Activated CD8-positive, alpha-beta memory T cell treated with anti-CD3 and anti-CD28 coated beads for 36 hours (primary cell): ENCODE measurements at regions not wholly inside any gene's neighbourhood (a gene's known extent, or its start where the extent isn't known, plus 50 kb on each side); places are given as distances from the start of the nearest gene placed in this dataset.

Experiments
- CTCF ChIA-PET: fragments of 350-600 bp; sonication (Branson Sonifier 250); formaldehyde crosslinking; loops from one replicate; lab custom pipeline; 2021; ENCODE audit warnings: antibody characterized with exemption; lab: Charles Lee
- POLR2A ChIA-PET: fragments of 350-600 bp; sonication (Branson Sonifier 250); formaldehyde crosslinking; loops from one replicate; lab custom pipeline; 2021; ENCODE audit warnings: antibody characterized with exemption; lab: Charles Lee

DNA sequence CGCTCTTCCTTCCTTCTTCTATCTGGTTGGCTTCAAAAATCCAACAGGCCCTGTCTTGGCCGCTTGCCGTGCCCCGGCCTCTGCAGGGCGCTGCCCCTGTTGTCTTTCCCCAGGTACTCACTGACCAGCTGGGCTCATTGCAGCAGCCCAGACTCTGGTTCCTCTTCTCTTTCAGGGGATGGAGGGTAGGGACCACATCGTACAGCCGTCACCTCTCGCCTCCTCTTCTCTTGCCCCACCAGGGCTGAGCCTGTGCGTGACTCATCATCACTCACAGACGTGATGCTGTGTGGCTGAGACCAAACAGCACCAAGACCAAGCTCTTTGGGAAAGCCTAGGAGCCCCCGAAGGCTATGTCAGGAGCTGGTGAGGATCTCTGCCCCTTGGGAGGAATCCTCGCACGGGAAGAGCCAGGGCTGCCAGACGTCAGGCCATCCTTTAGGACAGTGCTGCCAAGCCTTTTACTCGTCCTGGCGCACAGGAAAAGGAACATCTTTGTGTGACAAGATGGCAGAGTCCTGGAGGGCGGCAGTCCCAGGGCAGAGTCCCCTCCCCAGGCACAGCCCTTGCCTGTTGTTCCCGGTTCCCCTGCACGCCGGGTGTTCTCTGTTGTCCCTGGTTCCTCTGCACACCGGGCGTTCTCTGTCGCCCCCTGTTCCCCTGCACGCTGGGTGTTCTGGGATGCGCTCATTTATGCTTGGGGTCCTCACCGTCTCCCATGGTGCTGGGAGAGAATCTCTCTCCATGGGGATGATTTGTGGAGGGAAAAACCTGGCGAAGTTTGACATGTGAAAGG is 188.5 kb upstream of the SHH start:
- CTCF ChIA-PET, result no interaction called here
- POLR2A ChIA-PET, result no interaction called here

DNA sequence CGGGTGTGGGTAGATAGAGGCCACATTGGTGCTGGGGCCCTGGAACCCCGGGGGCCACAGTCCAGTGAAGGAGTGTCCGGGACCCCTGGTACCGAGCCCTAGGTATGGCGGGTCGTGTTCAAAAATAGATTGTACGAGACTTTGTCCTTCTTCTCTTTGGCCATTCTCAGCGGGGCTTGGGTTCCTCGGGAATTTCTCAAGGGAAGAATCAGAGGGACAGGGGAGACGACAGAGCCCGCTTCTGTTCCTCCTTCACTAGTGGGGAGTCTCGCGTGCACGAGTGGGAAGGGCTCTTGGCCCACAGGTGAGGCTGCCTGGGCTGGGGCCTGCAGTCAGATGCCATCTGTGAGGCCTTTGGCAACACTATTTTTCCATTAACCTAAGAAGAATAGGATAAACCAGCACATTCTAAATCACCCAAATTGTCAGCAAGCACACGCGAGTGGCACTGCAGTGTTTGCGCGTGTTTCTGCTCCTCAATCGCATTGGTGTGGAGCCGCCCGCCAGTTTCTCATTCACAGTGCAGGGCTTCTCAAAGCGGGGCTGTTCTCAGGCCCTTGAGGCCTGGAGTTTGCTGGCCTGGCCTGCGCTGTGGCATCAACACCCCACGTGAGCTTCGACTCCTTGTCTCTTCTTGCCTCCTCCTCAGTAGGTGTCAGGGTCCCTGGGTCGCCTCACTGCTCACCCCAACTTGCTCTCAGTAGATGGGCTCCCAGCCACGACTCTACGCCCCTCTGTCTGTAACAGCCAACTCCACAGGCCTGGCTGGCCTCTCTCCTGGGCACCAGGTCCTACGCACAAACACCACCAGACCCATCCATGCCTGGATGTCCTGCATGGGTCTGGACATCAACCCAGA is 187.6 kb upstream of the SHH start:
- ChIA-PET POLR2A (no interaction called here), CTCF (no interaction called here)

- CTCF ChIA-PET, result no interaction called here
- POLR2A ChIA-PET, result no interaction called here
These were observed 186.7 kb upstream of the SHH start for GRCh38 chr7:155998766-155999630.

DNA sequence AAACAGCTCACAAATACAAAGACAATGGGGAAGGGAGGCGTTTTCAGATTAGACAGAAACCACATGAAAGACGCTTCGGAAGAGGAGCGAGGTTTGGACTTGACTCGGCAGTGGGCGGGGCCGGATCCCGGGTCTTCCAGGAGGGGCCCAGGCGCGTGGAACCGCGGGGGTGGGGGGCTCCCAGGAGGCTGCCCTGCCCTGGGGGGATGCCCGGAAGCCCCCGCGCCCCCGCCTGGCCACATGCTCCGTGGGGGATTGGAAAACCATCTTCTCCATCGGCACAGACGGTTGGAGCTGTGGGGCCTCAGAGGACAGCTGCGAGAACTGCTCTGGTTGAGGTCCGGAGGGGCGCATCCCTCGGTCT is 186.0 kb upstream of the SHH start:
- ChIA-PET CTCF (no interaction called here), POLR2A (no interaction called here)

- ChIA-PET CTCF (no interaction called here), POLR2A (no interaction called here)
These were observed 185.4 kb upstream of the SHH start for GRCh38 chr7:155997431-155998327.

- ChIA-PET POLR2A (no interaction called here), CTCF (interaction anchor here (0.5 kb wide), 1 partner anchor 908 kb away, joined by 4 read pairs; no protein-coding TSS in a partner anchor)
These were observed 184.5 kb upstream of the SHH start for GRCh38 chr7:155996718-155997280.

- POLR2A ChIA-PET, result no interaction called here
- CTCF ChIA-PET, result no interaction called here
These were observed 182.9 kb upstream of the SHH start for GRCh38 chr7:155995183-155995612.

DNA sequence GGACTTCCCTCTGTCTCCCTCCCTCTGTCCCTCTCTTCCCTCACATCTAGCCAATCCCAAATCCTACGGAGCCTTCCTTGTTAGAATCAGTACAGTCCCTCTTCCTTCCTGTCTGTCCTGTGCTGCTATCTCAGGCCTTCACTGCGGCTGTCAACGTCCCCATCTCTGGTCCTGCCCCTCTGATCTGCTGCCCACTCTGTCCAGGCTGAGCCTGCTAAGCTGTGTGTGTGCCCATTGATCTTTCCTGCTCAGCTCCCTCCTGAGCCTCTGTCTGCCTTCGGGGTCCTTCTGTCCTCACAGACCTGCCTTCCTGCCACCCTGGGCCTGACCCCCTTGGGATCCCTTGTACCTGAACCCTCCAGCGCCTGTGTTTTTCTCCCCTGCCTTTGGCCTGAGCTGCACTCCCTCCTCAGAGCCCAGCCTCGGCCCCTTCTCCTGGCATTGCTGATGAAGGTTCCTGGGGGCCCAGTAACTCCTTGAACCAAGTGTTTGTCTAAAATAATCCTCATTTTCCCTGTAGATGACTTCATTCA is 182.1 kb upstream of the SHH start:
- ChIA-PET POLR2A (no interaction called here), CTCF (no interaction called here)

DNA sequence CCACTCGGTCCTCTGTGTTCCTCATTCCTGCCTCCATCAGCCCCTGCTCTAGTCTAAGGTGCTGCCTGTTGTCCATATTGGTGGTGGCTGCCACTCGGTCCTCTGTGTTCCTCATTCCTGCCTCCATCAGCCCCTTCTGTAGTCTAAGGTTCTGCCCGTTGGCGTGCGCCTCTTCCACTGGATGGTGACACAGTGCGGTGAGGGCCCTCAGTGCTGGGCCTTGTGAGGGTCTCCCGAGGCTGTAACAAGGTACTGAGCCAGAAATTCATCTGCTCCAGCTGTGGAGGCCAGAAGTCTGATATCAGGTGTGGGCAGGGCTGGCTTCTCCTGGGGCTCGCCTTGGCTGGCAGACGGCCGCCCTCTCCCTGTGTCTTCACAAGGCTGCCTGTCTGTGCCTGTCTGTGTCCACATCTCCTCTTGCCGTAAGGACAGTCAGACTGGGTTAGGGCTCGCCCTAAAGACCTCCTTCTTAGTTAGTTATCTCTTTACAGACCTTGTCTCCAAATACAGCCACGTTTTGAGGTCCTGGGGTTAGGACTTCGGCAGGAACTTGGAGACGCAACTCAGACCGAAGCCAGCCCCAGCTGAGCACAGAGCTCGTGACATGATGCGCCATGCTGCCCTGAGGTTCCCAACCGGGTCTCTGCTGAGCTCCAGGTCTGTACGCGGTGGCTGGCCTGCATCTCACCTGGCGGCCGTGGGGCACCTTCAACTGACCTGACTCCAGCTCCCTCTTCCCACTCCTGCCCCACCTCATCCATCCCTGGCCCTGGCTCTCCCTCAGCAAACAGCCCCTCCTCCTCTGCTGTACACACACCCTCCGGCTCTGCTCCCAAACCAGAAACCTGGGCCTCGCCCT is 181.4 kb upstream of the SHH start:
- CTCF ChIA-PET, result no interaction called here
- POLR2A ChIA-PET, result no interaction called here

DNA sequence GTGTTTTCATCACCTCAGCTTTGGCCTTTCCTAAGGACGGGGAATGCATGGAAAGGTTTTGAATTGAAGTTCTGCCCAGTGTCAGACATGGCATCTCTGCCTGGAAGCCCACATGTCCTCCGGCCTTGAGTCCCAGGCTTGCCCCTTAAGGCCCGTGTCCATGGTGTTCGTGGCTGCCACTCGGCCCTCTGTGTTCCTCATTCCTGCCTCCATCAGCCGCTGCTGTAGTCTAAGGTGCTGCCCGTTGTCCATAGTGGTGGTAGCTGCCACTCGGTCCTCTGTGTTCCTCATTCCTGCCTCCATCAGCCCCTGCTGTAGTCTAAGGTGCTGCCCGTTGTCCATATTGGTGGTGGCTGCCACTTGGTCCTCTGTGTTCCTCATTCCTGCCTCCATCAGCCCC is 180.7 kb upstream of the SHH start:
- CTCF ChIA-PET, result no interaction called here
- POLR2A ChIA-PET, result no interaction called here

DNA sequence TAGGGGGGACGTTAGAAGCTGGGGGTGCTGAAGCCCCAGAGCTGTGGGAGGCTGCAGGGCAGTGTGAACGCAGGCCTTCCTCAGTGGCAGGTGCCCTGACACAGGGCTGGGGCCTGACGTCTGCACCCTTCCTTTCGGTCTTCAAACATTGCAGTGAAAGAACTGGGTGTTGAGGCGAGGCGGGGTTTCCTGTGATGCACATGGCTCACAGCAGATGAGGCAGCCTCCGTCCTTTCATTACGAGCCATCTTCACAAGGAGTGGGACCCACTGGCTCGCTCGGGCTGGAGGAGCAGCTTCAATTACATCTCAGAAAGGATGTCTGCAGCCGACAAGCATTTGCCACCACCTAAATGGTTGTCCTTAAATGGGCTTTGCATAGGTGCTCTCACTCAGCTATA is 180.3 kb upstream of the SHH start:
- ChIA-PET CTCF (no interaction called here), POLR2A (no interaction called here)

GRCh38 chr7:155992107-155992506 is 179.8 kb upstream of the SHH start:
- ChIA-PET POLR2A (no interaction called here), CTCF (no interaction called here)

DNA sequence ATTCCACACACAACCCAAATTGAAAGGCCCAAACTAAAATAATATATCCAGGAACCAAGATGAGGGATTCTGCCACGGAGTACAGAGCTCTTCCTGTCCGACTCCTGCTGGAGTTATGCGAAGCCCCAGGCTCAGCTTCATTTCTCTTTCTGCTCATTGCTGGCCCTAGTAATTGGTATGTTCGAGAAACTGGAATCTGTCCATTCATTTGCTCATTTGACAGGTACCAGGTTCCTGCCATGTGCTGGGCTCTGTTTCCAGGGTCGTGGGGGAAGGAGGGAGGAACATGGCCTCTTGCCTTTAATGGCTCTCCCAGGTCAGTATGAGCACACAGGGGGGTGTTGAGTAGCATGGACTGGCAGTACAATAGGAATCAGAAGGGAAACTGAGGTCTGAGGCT is 179.2 kb upstream of the SHH start:
- CTCF ChIA-PET, result no interaction called here
- POLR2A ChIA-PET, result no interaction called here

- CTCF ChIA-PET, result no interaction called here
- POLR2A ChIA-PET, result no interaction called here
These were observed 176.2 kb upstream of the SHH start for GRCh38 chr7:155988416-155988815.

DNA sequence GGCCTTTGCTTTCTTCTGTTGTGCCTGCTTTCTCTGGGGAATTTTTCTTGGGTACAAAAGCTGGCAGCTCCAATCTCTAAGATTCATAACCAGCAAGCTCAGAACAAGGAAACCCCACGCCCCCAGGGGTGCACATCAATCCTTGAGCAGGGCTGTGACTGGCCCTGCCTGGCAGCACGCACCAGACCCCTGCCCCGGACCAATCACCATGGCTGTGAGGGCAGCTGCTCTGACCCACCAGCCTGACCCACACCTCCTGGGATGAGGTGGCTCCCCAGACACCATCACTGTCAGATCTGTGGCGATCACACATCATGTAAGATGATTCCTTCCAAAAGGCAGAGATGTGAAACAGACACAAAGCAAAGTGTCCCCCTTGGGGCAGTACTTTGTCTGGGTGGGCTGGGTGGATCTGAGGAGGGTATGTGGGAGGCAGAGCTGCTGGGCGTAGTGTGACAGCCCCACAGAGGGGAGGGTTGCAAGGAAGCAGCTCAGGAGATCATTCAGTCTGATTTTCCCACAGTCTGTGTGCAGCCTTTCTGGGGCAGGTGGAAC is 175.5 kb upstream of the SHH start:
- ChIA-PET POLR2A (no interaction called here), CTCF (no interaction called here)

DNA sequence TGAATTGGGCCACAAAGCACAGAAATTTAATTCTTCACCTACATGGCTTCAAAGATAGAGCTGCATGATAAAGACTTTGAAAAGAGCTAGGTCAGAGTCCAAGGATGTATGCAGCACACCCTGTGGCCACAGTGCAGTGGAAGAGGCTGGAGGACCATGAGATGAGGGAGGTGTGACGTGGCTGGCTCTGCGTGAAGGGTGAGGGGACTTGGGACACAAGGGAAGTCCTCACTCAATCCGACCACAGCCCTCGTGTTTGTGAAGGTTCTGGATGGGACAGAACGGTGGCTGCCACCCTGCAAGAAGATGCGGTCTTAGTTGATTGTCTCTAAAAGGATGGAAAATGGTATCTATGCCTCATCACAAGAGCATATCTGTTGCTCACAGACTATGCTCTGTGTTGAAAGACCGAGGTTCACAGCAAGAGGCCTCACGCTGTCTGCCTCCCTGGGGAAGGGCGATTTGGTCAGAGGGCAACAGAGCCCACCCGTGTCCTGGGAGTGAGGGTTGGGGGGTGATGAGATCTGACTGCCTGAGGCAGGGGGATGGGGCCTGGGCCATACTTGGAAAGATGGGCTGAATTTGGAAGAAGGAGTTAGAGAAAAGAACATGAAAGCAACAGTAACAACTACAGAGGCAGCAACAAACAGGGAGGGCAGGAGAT is 174.4 kb upstream of the SHH start:
- ChIA-PET POLR2A (no interaction called here), CTCF (no interaction called here)
